IMR-90 (cell line): ENCODE measurements at regions not wholly inside any gene's neighbourhood (a gene's known extent, or its start where the extent isn't known, plus 50 kb on each side); places are given as distances from the start of the nearest gene placed in this dataset.

Experiments
- ATAC-seq: fragments of 200-7000 bp; cut with Tn5 transposase; 2 replicates; pipeline ENCODE4 v1.9.1; 2020; ENCODE audit warnings: low read depth, mild to moderate bottlenecking, moderate library complexity
- BruUV-seq: library from RNA; stranded (reverse); fragments of 400-500 nt; replicated peaks from 2 replicates; lab custom pipeline; 2021; lab: Mats Ljungman, UMichigan
- CTCF ChIA-PET: fragments of 300-600 bp; formaldehyde crosslinking; extraction: SDS; loops from one replicate; lab custom pipeline; 2021; ENCODE audit warnings: antibody characterized with exemption; lab: Yijun Ruan, JAX
- POLR2A ChIA-PET: fragments of 300-600 bp; sonication (Branson Sonifier 250); formaldehyde crosslinking; loops from one replicate; lab custom pipeline; 2022; ENCODE audit warnings: antibody characterized with exemption; ENCODE audit not compliant: unreplicated experiment; lab: Charles Lee
- DNase-seq: peaks from one replicate; pipeline ENCODE4 v3.0.0; 2013
- H2AFZ ChIP-seq: replicated peaks from 2 replicates; pipeline ENCODE3; 2013; ENCODE audit warnings: low read length, mild to moderate bottlenecking; ENCODE audit not compliant: poor library complexity
- H2AK5ac ChIP-seq: 2 replicates; pipeline ENCODE4 v1.6.1; 2013; ENCODE audit warnings: low read depth, low read length, inconsistent platforms
- H2AK9ac ChIP-seq: replicated peaks from 2 replicates; pipeline ENCODE3; 2013; ENCODE audit warnings: mild to moderate bottlenecking, low read depth, low read length, moderate library complexity; ENCODE audit not compliant: poor library complexity
- H2BK120ac ChIP-seq: 2 replicates; pipeline ENCODE4 v1.6.1; 2013; ENCODE audit warnings: low read depth, low read length, inconsistent platforms
- H2BK15ac ChIP-seq: 3 replicates; pipeline ENCODE4 v1.6.1; 2013; ENCODE audit warnings: low read depth, low read length, inconsistent platforms
- H2BK20ac ChIP-seq: 2 replicates; pipeline ENCODE4 v1.6.1; 2013; ENCODE audit warnings: low read depth, mild to moderate bottlenecking, inconsistent platforms, low read length, moderate library complexity
- H2BK5ac ChIP-seq: 2 replicates; pipeline ENCODE4 v1.6.1; 2013; ENCODE audit warnings: mild to moderate bottlenecking, low read depth, low read length, inconsistent platforms; ENCODE audit not compliant: poor library complexity, severe bottlenecking
- H3K14ac ChIP-seq: replicated peaks from 2 replicates; pipeline ENCODE4 v1.6.1; 2013; ENCODE audit warnings: low read depth, low read length, inconsistent platforms
- H3K18ac ChIP-seq: 2 replicates; pipeline ENCODE4 v1.6.1; 2013; ENCODE audit warnings: low read depth, low read length, control low read depth
- H3K23ac ChIP-seq: 2 replicates; pipeline ENCODE4 v1.6.1; 2013; ENCODE audit warnings: low read depth, low read length, inconsistent platforms
- H3K27ac ChIP-seq: 2 replicates; pipeline ENCODE4 v1.5.1; 2013; ENCODE audit warnings: mild to moderate bottlenecking, control low read depth, low read length; ENCODE audit not compliant: insufficient read depth
- H3K27me3 ChIP-seq: 2 replicates; pipeline ENCODE4 v1.6.1; 2013; ENCODE audit warnings: low read length; ENCODE audit not compliant: control insufficient read depth, insufficient read depth
- H3K36me3 ChIP-seq: 2 replicates; pipeline ENCODE4 v1.6.1; 2013; ENCODE audit warnings: low read length, mixed read lengths; ENCODE audit not compliant: control insufficient read depth, insufficient read depth
- H3K4ac ChIP-seq: 2 replicates; pipeline ENCODE4 v1.6.1; 2013; ENCODE audit warnings: low read depth, low read length, inconsistent platforms
- H3K4me1 ChIP-seq: 2 replicates; pipeline ENCODE4 v1.6.1; 2013; ENCODE audit warnings: low read length, mixed read lengths; ENCODE audit not compliant: control insufficient read depth, insufficient read depth
- H3K4me2 ChIP-seq: 2 replicates; pipeline ENCODE4 v1.6.1; 2013; ENCODE audit warnings: low read depth, mild to moderate bottlenecking, control low read depth, low read length, moderate library complexity
- H3K4me3 ChIP-seq: 2 replicates; pipeline ENCODE4 v1.5.1; 2013; ENCODE audit warnings: low read depth, mild to moderate bottlenecking, control low read depth, low read length, moderate library complexity; ENCODE audit not compliant: insufficient read depth
- H3K56ac ChIP-seq: 2 replicates; pipeline ENCODE4 v1.6.1; 2013; ENCODE audit warnings: low read length, inconsistent platforms; ENCODE audit not compliant: insufficient read depth; ENCODE audit errors: extremely low read depth
- H3K79me1 ChIP-seq, 2 experiments: 2 replicates each; pipeline ENCODE4 v1.6.1; 2013; ENCODE audit warnings: low read length in 2 of 2, inconsistent platforms in 1 of 2, low read depth in 1 of 2
- H3K9ac ChIP-seq: 2 replicates; pipeline ENCODE4 v1.6.1; 2013; ENCODE audit warnings: low read depth, low read length, control low read depth
- H3K9me1 ChIP-seq: 2 replicates; pipeline ENCODE4 v1.6.1; 2013; ENCODE audit warnings: low read length, inconsistent platforms; ENCODE audit not compliant: insufficient read depth
- H3K9me3 ChIP-seq: 2 replicates; pipeline ENCODE4 v1.6.1; 2013; ENCODE audit warnings: low read length; ENCODE audit not compliant: control insufficient read depth, insufficient read depth
- H4K20me1 ChIP-seq: 2 replicates; pipeline ENCODE4 v1.6.1; 2013; ENCODE audit warnings: low read length, inconsistent platforms; ENCODE audit not compliant: insufficient read depth
- H4K5ac ChIP-seq: 2 replicates; pipeline ENCODE4 v1.6.1; 2013; ENCODE audit warnings: mild to moderate bottlenecking, low read depth, low read length, control low read depth
- H4K8ac ChIP-seq, 2 experiments: 2 replicates each; pipeline ENCODE4 v1.6.1; 2013; ENCODE audit warnings: low read depth in 2 of 2, low read length in 2 of 2, control low read depth in 1 of 2, inconsistent platforms in 1 of 2
- H4K91ac ChIP-seq: 2 replicates; pipeline ENCODE4 v1.6.1; 2013; ENCODE audit warnings: low read depth, low read length, inconsistent platforms; ENCODE audit not compliant: insufficient read depth
- BHLHE40 ChIP-seq: fragments of 150-350 bp; IDR thresholded peaks from 2 replicates; pipeline ENCODE4 v1.6.1; 2016; ENCODE audit warnings: mild to moderate bottlenecking, low read depth, low read length
- CEBPB ChIP-seq: IDR thresholded peaks from 2 replicates; pipeline ENCODE4 v1.6.1; 2012; ENCODE audit warnings: low read depth, low read length, improper control_type of control experiment
- CHD1 ChIP-seq: IDR thresholded peaks from 2 replicates; pipeline ENCODE4 v1.6.1; 2012; ENCODE audit warnings: low read depth, low read length, improper control_type of control experiment
- FOS ChIP-seq: fragments of 150-350 bp; IDR thresholded peaks from 2 replicates; pipeline ENCODE4 v1.6.1; 2016; ENCODE audit warnings: low read depth, low read length
- MAFK ChIP-seq: IDR thresholded peaks from 2 replicates; pipeline ENCODE4 v1.6.1; 2012; ENCODE audit warnings: low read depth, low read length, improper control_type of control experiment
- MAZ ChIP-seq: IDR thresholded peaks from 2 replicates; pipeline ENCODE4 v1.6.1; 2012; ENCODE audit warnings: low read depth, mild to moderate bottlenecking, low read length, improper control_type of control experiment, moderate library complexity, borderline replicate concordance
- MXI1 ChIP-seq: IDR thresholded peaks from 2 replicates; pipeline ENCODE4 v1.6.1; 2012; ENCODE audit warnings: low read depth, mild to moderate bottlenecking, low read length, moderate library complexity, borderline replicate concordance
- NFE2L2 ChIP-seq: fragments of 150-350 bp; IDR thresholded peaks from 2 replicates; pipeline ENCODE4 v1.6.1; 2016; ENCODE audit warnings: low read depth, mild to moderate bottlenecking, low read length
- POLR2A ChIP-seq: IDR thresholded peaks from 2 replicates; pipeline ENCODE4 v1.6.1; 2012; ENCODE audit warnings: mild to moderate bottlenecking, low read depth, low read length
- RAD21 ChIP-seq: IDR thresholded peaks from 2 replicates; pipeline ENCODE4 v1.6.1; 2012; ENCODE audit warnings: low read length, improper control_type of control experiment
- RCOR1 ChIP-seq: IDR thresholded peaks from 2 replicates; pipeline ENCODE4 v1.6.1; 2012; ENCODE audit warnings: mild to moderate bottlenecking, low read length, improper control_type of control experiment; ENCODE audit not compliant: insufficient replicate concordance
- RFX5 ChIP-seq: IDR thresholded peaks from 2 replicates; pipeline ENCODE4 v1.8.0; 2012; ENCODE audit warnings: low read depth, mild to moderate bottlenecking, low read length, moderate library complexity
- SMC3 ChIP-seq: fragments of 150-350 bp; IDR thresholded peaks from 2 replicates; pipeline ENCODE4 v1.6.1; 2016; ENCODE audit warnings: low read depth, mild to moderate bottlenecking, antibody characterized with exemption, low read length, moderate library complexity
- dilution Hi-C: fragments of 300-500 bp; cut with HindIII; formaldehyde crosslinking; loops from one replicate; pipeline ENCODE4 v1.14.3; 2018; ENCODE audit warnings: low sequenced_read_pairs; ENCODE audit not compliant: unreplicated experiment
- in situ Hi-C: fragments of 300-500 bp; cut with MboI; formaldehyde crosslinking; loops from 3 replicates; pipeline ENCODE4 v1.14.3; 2019; ENCODE audit warnings: low sequenced_read_pairs, inconsistent platforms, mixed read lengths
- intact Hi-C: fragments of 100-400 bp; cut with micrococcal nuclease; formaldehyde crosslinking; loops from 2 replicates; pipeline ENCODE4 v1.10.0; 2022
- TF ChIP-seq, protein P1 (sequence below): fragments of 150-350 bp; IDR thresholded peaks from 2 replicates; pipeline ENCODE4 v1.6.1; 2016; ENCODE audit warnings: low read depth, mild to moderate bottlenecking, low read length, moderate library complexity, borderline replicate concordance
- TF ChIP-seq, protein P2 (sequence below): conservative IDR thresholded peaks from 2 replicates; pipeline ENCODE4 v1.5.1; 2012; ENCODE audit warnings: mild to moderate bottlenecking, low read depth, low read length, improper control_type of control experiment
- TF ChIP-seq, protein P3 (sequence below): fragments of 150-350 bp; IDR thresholded peaks from 2 replicates; pipeline ENCODE4 v1.6.1; 2017; ENCODE audit warnings: mild to moderate bottlenecking, antibody characterized with exemption, low read length, low read depth

DNA sequence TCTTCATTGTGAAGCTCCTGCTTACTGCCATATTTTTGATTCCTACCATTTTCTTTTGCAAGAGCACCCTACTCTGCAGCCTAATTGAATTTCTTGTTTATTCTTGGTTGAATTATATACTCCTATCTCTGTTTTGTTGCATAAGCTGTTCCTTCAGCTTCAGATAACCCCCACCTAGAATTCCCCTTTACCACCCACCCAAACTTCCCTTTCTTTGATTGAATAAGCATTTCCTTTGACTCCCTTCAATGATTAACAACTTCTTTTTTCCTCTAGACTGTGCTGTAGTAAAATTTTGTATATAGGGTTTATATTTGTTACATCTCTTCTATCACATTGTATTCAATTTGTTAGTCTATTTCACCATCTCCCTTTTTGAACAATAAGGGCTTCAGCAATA is 168.1 kb downstream of the GPR37 start:
- ATAC-seq, result no peak
- CTCF ChIA-PET, result no interaction called here

More for the DNA sequence above, 168.1 kb downstream of the GPR37 start:
- no peak overlapping the region for H2BK15ac ChIP-seq
- H3K56ac ChIP-seq, result no peak overlapping the region
- H2AFZ ChIP-seq, result no peak overlapping the region
- no peak overlapping the region for H3K23ac ChIP-seq
- no peak overlapping the region for H3K27ac ChIP-seq
- H2AK9ac ChIP-seq, result no peak overlapping the region
- H2BK120ac ChIP-seq, result no peak overlapping the region
- dilution Hi-C loops (no loop called here), in situ Hi-C loops (no loop called here), intact Hi-C loops (no loop called here)
- H3K9me3 ChIP-seq, result no peaks in the 10 kb centered on the region
- no peaks in the 10 kb centered on the region for H3K9me1 ChIP-seq
- BruUV-seq, result no TSS peak
- no peaks in the 10 kb centered on the region for H3K27me3 ChIP-seq
- H4K5ac ChIP-seq, result no peak overlapping the region
- no peak overlapping the region for H3K9ac ChIP-seq
- H2BK5ac ChIP-seq, result no peak overlapping the region
- H3K36me3 ChIP-seq, result no peaks in the 10 kb centered on the region
- H3K4me1 ChIP-seq, result no peaks in the 10 kb centered on the region
- H2BK20ac ChIP-seq, result no peak overlapping the region
- H4K20me1 ChIP-seq, result no peaks in the 10 kb centered on the region
- no peak overlapping the region for H3K4me2 ChIP-seq
- no peak overlapping the region for H4K91ac ChIP-seq
- TF ChIP-seq RFX5 (no peak), SMC3 (no peak), CHD1 (no peak), NFE2L2 (no peak), POLR2A (no peak), FOS (no peak), BHLHE40 (no peak), MAFK (no peak), CEBPB (no peak), MAZ (no peak), RAD21 (no peak), RCOR1 (no peak), MXI1 (no peak)
- TF ChIP-seq, protein P1, sequence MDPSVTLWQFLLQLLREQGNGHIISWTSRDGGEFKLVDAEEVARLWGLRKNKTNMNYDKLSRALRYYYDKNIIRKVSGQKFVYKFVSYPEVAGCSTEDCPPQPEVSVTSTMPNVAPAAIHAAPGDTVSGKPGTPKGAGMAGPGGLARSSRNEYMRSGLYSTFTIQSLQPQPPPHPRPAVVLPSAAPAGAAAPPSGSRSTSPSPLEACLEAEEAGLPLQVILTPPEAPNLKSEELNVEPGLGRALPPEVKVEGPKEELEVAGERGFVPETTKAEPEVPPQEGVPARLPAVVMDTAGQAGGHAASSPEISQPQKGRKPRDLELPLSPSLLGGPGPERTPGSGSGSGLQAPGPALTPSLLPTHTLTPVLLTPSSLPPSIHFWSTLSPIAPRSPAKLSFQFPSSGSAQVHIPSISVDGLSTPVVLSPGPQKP, result no peak
- TF ChIP-seq, protein P2, sequence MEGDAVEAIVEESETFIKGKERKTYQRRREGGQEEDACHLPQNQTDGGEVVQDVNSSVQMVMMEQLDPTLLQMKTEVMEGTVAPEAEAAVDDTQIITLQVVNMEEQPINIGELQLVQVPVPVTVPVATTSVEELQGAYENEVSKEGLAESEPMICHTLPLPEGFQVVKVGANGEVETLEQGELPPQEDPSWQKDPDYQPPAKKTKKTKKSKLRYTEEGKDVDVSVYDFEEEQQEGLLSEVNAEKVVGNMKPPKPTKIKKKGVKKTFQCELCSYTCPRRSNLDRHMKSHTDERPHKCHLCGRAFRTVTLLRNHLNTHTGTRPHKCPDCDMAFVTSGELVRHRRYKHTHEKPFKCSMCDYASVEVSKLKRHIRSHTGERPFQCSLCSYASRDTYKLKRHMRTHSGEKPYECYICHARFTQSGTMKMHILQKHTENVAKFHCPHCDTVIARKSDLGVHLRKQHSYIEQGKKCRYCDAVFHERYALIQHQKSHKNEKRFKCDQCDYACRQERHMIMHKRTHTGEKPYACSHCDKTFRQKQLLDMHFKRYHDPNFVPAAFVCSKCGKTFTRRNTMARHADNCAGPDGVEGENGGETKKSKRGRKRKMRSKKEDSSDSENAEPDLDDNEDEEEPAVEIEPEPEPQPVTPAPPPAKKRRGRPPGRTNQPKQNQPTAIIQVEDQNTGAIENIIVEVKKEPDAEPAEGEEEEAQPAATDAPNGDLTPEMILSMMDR, result no peak
- TF ChIP-seq, protein P3, sequence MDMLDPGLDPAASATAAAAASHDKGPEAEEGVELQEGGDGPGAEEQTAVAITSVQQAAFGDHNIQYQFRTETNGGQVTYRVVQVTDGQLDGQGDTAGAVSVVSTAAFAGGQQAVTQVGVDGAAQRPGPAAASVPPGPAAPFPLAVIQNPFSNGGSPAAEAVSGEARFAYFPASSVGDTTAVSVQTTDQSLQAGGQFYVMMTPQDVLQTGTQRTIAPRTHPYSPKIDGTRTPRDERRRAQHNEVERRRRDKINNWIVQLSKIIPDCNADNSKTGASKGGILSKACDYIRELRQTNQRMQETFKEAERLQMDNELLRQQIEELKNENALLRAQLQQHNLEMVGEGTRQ, result no peak
- H4K8ac ChIP-seq, result no peak overlapping the region
- no peak overlapping the region for H3K14ac ChIP-seq
- H3K18ac ChIP-seq, result no peak overlapping the region
- no peak overlapping the region for H2AK5ac ChIP-seq
- H3K4ac ChIP-seq, result no peak overlapping the region
- no peak for DNase-seq
- POLR2A ChIA-PET, result no interaction called here
- H3K4me3 ChIP-seq, result no peak overlapping the region
- H3K79me1 ChIP-seq, result no peaks in the 10 kb centered on the region
